ENCODE measurements at regions not wholly inside any gene's neighbourhood (a gene's known extent, or its start where the extent isn't known, plus 50 kb on each side); places are given as distances from the start of the nearest gene placed in this dataset.

DNA sequence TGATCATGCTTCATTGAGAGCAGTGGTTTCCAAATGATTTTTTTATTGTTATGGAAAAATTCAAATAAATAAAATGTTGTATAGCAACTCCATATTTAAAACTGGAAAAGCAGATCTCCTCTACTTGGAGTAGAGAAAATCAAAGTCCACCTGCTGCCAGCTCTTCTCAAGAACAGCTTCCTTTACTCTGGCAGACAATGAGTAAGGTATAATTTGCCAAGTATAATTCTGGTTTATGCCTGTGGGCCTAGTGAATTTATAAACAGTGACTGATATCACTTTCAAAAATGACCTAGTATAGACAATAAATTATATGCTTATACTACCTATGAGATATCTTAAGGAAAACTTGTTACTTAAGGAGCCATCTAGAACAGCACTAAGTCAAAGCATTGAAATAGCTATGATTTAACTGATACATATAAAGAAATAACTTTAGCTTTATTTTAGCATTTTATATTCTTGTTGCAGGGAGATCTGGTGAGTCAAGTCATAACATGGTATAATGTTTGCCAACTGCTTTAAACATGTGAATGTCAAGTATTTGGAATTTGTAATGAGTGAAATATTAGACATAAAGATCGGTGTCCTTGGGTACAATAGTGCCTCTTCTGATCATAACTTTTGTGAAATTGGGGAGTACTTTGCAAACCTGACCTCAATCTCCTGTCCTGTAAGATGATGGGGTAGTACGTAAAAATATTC, 1389.1 kb upstream of the PIK3C3 start:
- Histone ChIP-seq H3K23ac (ENCODE audit: insufficient read length) (no peak overlapping the region), H2BK120ac (replicated peaks; ENCODE audit: low read depth, low read length) (no peak overlapping the region), H3K79me1 (ENCODE audit: low read depth, low read length) (no peaks in the 10 kb centered on the region), H2BK15ac (ENCODE audit: low read length) (no peak overlapping the region), H2AK5ac (ENCODE audit: low read depth, low read length) (no peak overlapping the region), H3K23me2 (ENCODE audit: low read depth, low read length) (no peaks in the 10 kb centered on the region; the same call in 1 of the 2 replicates), H2BK20ac (ENCODE audit: low read length) (no peak overlapping the region), H3K36me3 (ENCODE audit: control insufficient read depth in 2 of 4, insufficient read depth in 4 of 4, low read length in 3 of 4) (no peaks in the 10 kb centered on the region), H3K27ac (ENCODE audit: low read depth, low read length) (no peak overlapping the region), H3K18ac (ENCODE audit: extremely low read depth, low read length) (no peak overlapping the region), H3K4me1 (replicated peaks in 1 of 4; ENCODE audit: control insufficient read depth in 3 of 4, insufficient read depth in 4 of 4, low read length in 3 of 4) (no peaks in the 10 kb centered on the region), H3K4me3 (ENCODE audit: extremely low read depth in 1 of 4, insufficient read depth in 2 of 4, low read depth in 3 of 4, low read length in 4 of 4) (no peak overlapping the region), H3K4ac (replicated peaks; ENCODE audit: insufficient read length, low read depth, low read length) (no peak overlapping the region), H4K8ac (ENCODE audit: extremely low read depth, insufficient read depth, low read length) (no peak overlapping the region), H3K27me3 (replicated peaks in 1 of 4; ENCODE audit: control insufficient read depth in 3 of 4, extremely low read depth in 1 of 4, insufficient read depth in 3 of 4, low read length in 3 of 4) (no peaks in the 10 kb centered on the region), H3K79me2 (ENCODE audit: control insufficient read depth in 1 of 2, insufficient read depth in 2 of 2, low read length in 2 of 2) (no peaks in the 10 kb centered on the region), H2AFZ (ENCODE audit: low read length) (no peak overlapping the region), H4K5ac (ENCODE audit: insufficient read length, low read depth, low read length) (no peak overlapping the region), H4K20me1 (replicated peaks in 1 of 2; ENCODE audit: control insufficient read depth in 1 of 2, insufficient read depth in 2 of 2, low read length in 2 of 2) (no peaks in the 10 kb centered on the region), H3K56ac (replicated peaks; ENCODE audit: insufficient read length, low read depth, low read length) (no peak overlapping the region), H2BK12ac (ENCODE audit: low read depth, low read length) (no peak overlapping the region), H3K9me3 (ENCODE audit: insufficient read depth in 2 of 2, low read depth in 1 of 2, low read length in 1 of 2) (no peaks in the 10 kb centered on the region), H4K91ac (replicated peaks; ENCODE audit: insufficient read length, low read length) (no peak overlapping the region), H3K14ac (ENCODE audit: insufficient read length) (no peak overlapping the region), H3K9ac (replicated peaks in 1 of 4; ENCODE audit: extremely low read depth in 1 of 4, low read depth in 3 of 4, low read length in 3 of 4) (no peak overlapping the region), H3K4me2 (ENCODE audit: insufficient read depth in 1 of 2, low read depth in 2 of 2, low read length in 2 of 2) (no peak overlapping the region), H2BK5ac (ENCODE audit: low read depth, low read length) (no peak overlapping the region)
- no peak for FAIRE-seq
- TF ChIP-seq TBP (IDR thresholded peaks at IDR 0.05; ENCODE audit: low read depth, low read length) (no peak), POU5F1 (IDR thresholded peaks at IDR 0.05; ENCODE audit: low read depth, low read length) (no peak), TCF12 (IDR thresholded peaks at IDR 0.05; ENCODE audit: low read depth, low read length) (no peak)
- 50% methylated on average over 2 of the region's 2 CpGs; no CpG with 5 or more reads in 1 of the 2 experiments for WGBS, 2 experiments (ENCODE audit: extremely low coverage in 1 of 2, insufficient coverage in 1 of 2, insufficient read length in 1 of 2, insufficient replicate concordance in 2 of 2, low coverage in 1 of 2, low lambda C conversion rate in 2 of 2, missing lambda C conversion rate in 1 of 2)
- DNase-seq (ENCODE audit: low read depth in 1 of 2, low spot score in 2 of 2) = no peak
- CTCF ChIA-PET (ENCODE audit: partially characterized antibody) = interaction anchor here (0.7 to 1.4 kb wide), 2 partner anchors 12 to 14 kb away, joined by 3 read pairs; no protein-coding TSS in a partner anchor
- POLR2A ChIA-PET (ENCODE audit: partially characterized antibody) = interaction anchor here (0.6 kb wide), 1 partner anchor 275 kb away, joined by 4 read pairs; no protein-coding TSS in a partner anchor

Data from H1 (cell line).